ENCODE measurements at regions not wholly inside any gene's neighbourhood (a gene's known extent, or its start where the extent isn't known, plus 50 kb on each side); places are given as distances from the start of the nearest gene placed in this dataset.

DNA sequence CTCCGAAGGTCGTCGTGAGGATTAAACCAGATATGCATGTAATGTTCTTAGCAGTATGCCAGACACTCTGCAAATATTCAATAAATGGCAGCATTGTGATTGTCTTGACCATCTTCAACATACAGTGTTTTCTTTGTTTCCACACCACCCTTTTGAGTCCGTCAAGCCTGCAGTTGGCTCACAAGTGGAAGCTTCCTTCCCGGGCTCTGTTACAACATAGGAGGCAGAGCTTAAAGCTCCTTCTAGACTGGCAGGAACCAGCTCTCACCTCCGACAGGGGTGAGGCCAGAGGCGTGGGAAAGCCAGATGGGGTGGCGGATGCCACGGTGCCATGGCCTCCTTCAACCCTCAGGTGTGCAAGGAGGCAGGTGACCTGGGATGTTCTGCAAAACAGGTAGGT is 138.3 kb downstream of the FOXL1 start:
- CTCF ChIA-PET: no interaction called here
- POLR2A ChIA-PET: no interaction called here
- Mint-ChIP-seq H3K27me3 (ENCODE audit: low read depth) (no peaks in the 10 kb centered on the region), H3K4me3 (no peak overlapping the region), H3K36me3 (no peaks in the 10 kb centered on the region), H3K27ac (no peak overlapping the region), H3K4me1 (peaks cover 40% of the 10 kb centered on the region), H3K9me3 (no peaks in the 10 kb centered on the region)
- ATAC-seq: no peak
- TF ChIP-seq TEAD1 (CRISPR knock-in tag; IDR thresholded peaks at IDR 0.05): no peak
- no peak for TF ChIP-seq ZBTB21 (CRISPR knock-in tag; IDR thresholded peaks at IDR 0.05; ENCODE audit: borderline replicate concordance)
- no peak for TF ChIP-seq FOXP1 (CRISPR knock-in tag; IDR thresholded peaks at IDR 0.05; ENCODE audit: borderline replicate concordance)
- no peak for TF ChIP-seq NR3C1 (CRISPR knock-in tag; conservative IDR thresholded peaks at IDR 0.05; ENCODE audit: low read depth)
- TF ChIP-seq, protein P1, sequence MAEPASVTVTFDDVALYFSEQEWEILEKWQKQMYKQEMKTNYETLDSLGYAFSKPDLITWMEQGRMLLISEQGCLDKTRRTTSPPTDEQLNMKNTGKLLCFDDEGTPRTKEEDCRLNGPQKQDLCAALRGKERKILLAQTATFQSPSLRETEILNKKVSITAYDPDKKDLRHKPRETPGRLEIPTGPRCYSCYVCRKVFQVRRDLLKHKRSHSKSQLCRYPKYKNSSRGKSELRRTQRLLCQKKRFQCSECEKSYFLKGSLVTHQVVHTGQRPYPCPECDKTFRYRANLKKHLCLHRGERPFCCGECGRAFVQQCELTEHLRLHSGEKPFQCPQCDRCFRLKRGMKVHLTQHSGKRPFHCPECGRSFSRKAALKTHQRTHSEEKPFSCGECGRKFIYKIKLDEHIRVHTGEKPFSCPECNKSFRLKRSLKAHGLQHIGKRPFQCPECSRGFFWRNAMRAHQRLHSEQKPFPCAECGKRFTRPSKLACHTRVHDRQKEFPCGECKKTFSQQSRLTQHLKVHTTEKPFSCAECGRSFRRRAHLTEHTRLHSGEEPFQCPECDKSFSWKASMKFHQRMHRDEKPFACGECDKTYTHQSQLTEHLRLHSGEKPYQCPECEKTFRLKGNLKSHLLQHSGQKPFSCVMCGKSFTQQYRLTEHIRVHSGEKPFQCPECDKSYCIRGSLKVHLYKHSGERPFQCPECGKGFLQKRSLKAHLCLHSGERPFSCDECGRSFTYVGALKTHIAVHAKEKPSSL (CRISPR knock-in tag; conservative IDR thresholded peaks at IDR 0.05): no peak
- no peak for TF ChIP-seq SOX15 (CRISPR knock-in tag; IDR thresholded peaks at IDR 0.05)
- TF ChIP-seq, protein P2, sequence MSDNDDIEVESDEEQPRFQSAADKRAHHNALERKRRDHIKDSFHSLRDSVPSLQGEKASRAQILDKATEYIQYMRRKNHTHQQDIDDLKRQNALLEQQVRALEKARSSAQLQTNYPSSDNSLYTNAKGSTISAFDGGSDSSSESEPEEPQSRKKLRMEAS (CRISPR knock-in tag; IDR thresholded peaks at IDR 0.05): no peak
- no peak for TF ChIP-seq ZNF121 (CRISPR knock-in tag; IDR thresholded peaks at IDR 0.05)
- no peak for TF ChIP-seq CREM (CRISPR knock-in tag; IDR thresholded peaks at IDR 0.05)
- TF ChIP-seq, protein P3, sequence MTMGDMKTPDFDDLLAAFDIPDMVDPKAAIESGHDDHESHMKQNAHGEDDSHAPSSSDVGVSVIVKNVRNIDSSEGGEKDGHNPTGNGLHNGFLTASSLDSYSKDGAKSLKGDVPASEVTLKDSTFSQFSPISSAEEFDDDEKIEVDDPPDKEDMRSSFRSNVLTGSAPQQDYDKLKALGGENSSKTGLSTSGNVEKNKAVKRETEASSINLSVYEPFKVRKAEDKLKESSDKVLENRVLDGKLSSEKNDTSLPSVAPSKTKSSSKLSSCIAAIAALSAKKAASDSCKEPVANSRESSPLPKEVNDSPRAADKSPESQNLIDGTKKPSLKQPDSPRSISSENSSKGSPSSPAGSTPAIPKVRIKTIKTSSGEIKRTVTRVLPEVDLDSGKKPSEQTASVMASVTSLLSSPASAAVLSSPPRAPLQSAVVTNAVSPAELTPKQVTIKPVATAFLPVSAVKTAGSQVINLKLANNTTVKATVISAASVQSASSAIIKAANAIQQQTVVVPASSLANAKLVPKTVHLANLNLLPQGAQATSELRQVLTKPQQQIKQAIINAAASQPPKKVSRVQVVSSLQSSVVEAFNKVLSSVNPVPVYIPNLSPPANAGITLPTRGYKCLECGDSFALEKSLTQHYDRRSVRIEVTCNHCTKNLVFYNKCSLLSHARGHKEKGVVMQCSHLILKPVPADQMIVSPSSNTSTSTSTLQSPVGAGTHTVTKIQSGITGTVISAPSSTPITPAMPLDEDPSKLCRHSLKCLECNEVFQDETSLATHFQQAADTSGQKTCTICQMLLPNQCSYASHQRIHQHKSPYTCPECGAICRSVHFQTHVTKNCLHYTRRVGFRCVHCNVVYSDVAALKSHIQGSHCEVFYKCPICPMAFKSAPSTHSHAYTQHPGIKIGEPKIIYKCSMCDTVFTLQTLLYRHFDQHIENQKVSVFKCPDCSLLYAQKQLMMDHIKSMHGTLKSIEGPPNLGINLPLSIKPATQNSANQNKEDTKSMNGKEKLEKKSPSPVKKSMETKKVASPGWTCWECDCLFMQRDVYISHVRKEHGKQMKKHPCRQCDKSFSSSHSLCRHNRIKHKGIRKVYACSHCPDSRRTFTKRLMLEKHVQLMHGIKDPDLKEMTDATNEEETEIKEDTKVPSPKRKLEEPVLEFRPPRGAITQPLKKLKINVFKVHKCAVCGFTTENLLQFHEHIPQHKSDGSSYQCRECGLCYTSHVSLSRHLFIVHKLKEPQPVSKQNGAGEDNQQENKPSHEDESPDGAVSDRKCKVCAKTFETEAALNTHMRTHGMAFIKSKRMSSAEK (CRISPR knock-in tag; IDR thresholded peaks at IDR 0.05; ENCODE audit: borderline replicate concordance): no peak
- no peak for TF ChIP-seq ZNF317 (CRISPR knock-in tag; IDR thresholded peaks at IDR 0.05; ENCODE audit: borderline replicate concordance, low read depth)
- no peak for TF ChIP-seq RORB (CRISPR knock-in tag; IDR thresholded peaks at IDR 0.05)
- TF ChIP-seq NR1H2 (CRISPR knock-in tag; IDR thresholded peaks at IDR 0.05): no peak
- TF ChIP-seq, protein P4, sequence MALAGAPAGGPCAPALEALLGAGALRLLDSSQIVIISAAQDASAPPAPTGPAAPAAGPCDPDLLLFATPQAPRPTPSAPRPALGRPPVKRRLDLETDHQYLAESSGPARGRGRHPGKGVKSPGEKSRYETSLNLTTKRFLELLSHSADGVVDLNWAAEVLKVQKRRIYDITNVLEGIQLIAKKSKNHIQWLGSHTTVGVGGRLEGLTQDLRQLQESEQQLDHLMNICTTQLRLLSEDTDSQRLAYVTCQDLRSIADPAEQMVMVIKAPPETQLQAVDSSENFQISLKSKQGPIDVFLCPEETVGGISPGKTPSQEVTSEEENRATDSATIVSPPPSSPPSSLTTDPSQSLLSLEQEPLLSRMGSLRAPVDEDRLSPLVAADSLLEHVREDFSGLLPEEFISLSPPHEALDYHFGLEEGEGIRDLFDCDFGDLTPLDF (CRISPR knock-in tag; IDR thresholded peaks at IDR 0.05): no peak
- TF ChIP-seq, protein P5, sequence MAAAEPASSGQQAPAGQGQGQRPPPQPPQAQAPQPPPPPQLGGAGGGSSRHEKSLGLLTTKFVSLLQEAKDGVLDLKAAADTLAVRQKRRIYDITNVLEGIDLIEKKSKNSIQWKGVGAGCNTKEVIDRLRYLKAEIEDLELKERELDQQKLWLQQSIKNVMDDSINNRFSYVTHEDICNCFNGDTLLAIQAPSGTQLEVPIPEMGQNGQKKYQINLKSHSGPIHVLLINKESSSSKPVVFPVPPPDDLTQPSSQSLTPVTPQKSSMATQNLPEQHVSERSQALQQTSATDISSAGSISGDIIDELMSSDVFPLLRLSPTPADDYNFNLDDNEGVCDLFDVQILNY (CRISPR knock-in tag; IDR thresholded peaks at IDR 0.05): no peak
- no peak for TF ChIP-seq GABPB1 (CRISPR knock-in tag; IDR thresholded peaks at IDR 0.05)
- TF ChIP-seq, protein P6, sequence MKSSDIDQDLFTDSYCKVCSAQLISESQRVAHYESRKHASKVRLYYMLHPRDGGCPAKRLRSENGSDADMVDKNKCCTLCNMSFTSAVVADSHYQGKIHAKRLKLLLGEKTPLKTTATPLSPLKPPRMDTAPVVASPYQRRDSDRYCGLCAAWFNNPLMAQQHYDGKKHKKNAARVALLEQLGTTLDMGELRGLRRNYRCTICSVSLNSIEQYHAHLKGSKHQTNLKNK (CRISPR knock-in tag; IDR thresholded peaks at IDR 0.05): no peak
- TF ChIP-seq EMX1 (CRISPR knock-in tag; IDR thresholded peaks at IDR 0.05): no peak
- TF ChIP-seq, protein P7, sequence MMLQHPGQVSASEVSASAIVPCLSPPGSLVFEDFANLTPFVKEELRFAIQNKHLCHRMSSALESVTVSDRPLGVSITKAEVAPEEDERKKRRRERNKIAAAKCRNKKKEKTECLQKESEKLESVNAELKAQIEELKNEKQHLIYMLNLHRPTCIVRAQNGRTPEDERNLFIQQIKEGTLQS (CRISPR knock-in tag; conservative IDR thresholded peaks at IDR 0.05): no peak
- TF ChIP-seq ZNF138 (CRISPR knock-in tag; conservative IDR thresholded peaks at IDR 0.05): no peak
- DNase-seq (ENCODE audit: low spot score): no peak
